GM12878 (cell line): ENCODE measurements at regions not wholly inside any gene's neighbourhood (a gene's known extent, or its start where the extent isn't known, plus 50 kb on each side); places are given as distances from the start of the nearest gene placed in this dataset.

ENCODE experiments used
- BCLAF1 ChIP-seq: fragments of 450-650 bp; IDR thresholded peaks from 2 replicates; pipeline ENCODE4 v1.6.1; 2017; ENCODE audit warnings: antibody characterized with exemption, mild to moderate bottlenecking, moderate library complexity
- CBX5 ChIP-seq: sonication (generic); IDR thresholded peaks from 2 replicates; pipeline ENCODE4 v1.6.1; 2016; ENCODE audit warnings: low read depth, moderate library complexity, mild to moderate bottlenecking, inconsistent platforms
- POLR2A ChIP-seq: IDR thresholded peaks from 2 replicates; pipeline ENCODE4 v1.6.1; 2011; ENCODE audit warnings: low read depth, mild to moderate bottlenecking, low read length
- SMC3 ChIP-seq: IDR thresholded peaks from 2 replicates; pipeline ENCODE4 v1.6.1; 2011; ENCODE audit warnings: low read length, improper control_type of control experiment, borderline replicate concordance
- ZBTB40 ChIP-seq: fragments of 450-650 bp; IDR thresholded peaks from 2 replicates; pipeline ENCODE4 v1.6.1; 2016; ENCODE audit warnings: mild to moderate bottlenecking, moderate library complexity, borderline replicate concordance

- TF ChIP-seq ZBTB40 = no peak
- TF ChIP-seq CBX5 = no peak
- TF ChIP-seq SMC3 = peak; percentile 58
- no peak for TF ChIP-seq POLR2A
- TF ChIP-seq BCLAF1 = no peak
- TF ChIP-seq, all 136 proteins: peak for 3
These were observed 603.3 kb downstream of the KIF4B start (continued) for GRCh38 chr5:155616779-155617392.
